Body of pancreas (tissue), 4 donors: ENCODE measurements at regions not wholly inside any gene's neighbourhood (a gene's known extent, or its start where the extent isn't known, plus 50 kb on each side); places are given as distances from the start of the nearest gene placed in this dataset.

Experiments
- CTCF ChIP-seq, 7 experiments: fragments of 450-650 bp in 4 of 7; fragments of 200-600 bp in 3 of 7; sonication (generic) in 3 of 7; IDR thresholded peaks; one replicate each; pipeline ENCODE4 v1.5.1; 2016 to 2019; ENCODE audit warnings: antibody characterized with exemption in 7 of 7
- POLR2A ChIP-seq, 3 donors: fragments of 450-650 bp; IDR thresholded peaks; one replicate each; pipeline ENCODE4 v1.6.1; 2016; ENCODE audit warnings: antibody characterized with exemption in 3 of 3, mild to moderate bottlenecking in 2 of 3

GRCh38 chr17:63350364-63350763 lies 95.7 kb downstream of the CYB561 start:
- TF ChIP-seq CTCF (IDR thresholded peaks at IDR 0.05) (no peak), POLR2A (IDR thresholded peaks at IDR 0.05) (no peak)
